C4-2B (cell line): ENCODE measurements at regions not wholly inside any gene's neighbourhood (a gene's known extent, or its start where the extent isn't known, plus 50 kb on each side); places are given as distances from the start of the nearest gene placed in this dataset.

ENCODE experiments used
- H3K27ac ChIP-seq: fragments of 450-650 bp; 2 replicates; pipeline ENCODE4 v1.5.1; 2017
- CTCF ChIP-seq: fragments of 450-650 bp; conservative IDR thresholded peaks from 2 replicates; pipeline ENCODE4 v1.5.1; 2017; ENCODE audit warnings: mild to moderate bottlenecking
- ZFX ChIP-seq: fragments of 450-650 bp; IDR thresholded peaks from 2 replicates; pipeline ENCODE4 v1.6.1; 2017

- TF ChIP-seq ZFX, result no peak
- TF ChIP-seq CTCF, result no peak
- no peak overlapping the region for H3K27ac ChIP-seq
Measured at GRCh38 chr6:21665392-21666200, 72.0 kb downstream of the SOX4 start.

- H3K27ac ChIP-seq, result no peak overlapping the region
Measured at GRCh38 chr6:21666201-21666691, 72.7 kb downstream of the SOX4 start.

GRCh38 chr6:21666853-21667681, 73.5 kb downstream of the SOX4 start:
- TF ChIP-seq CTCF (no peak), ZFX (no peak)
- no peak overlapping the region for H3K27ac ChIP-seq

More at GRCh38 chr6:21666201-21666691, 72.7 kb downstream of the SOX4 start:
- TF ChIP-seq ZFX (no peak), CTCF (no peak)

- H3K27ac ChIP-seq, result no peak overlapping the region
- TF ChIP-seq ZFX (no peak), CTCF (no peak)
Measured at GRCh38 chr6:21668795-21669194, 75.2 kb downstream of the SOX4 start.

- no peak for TF ChIP-seq CTCF
- H3K27ac ChIP-seq, result no peak overlapping the region
Measured at GRCh38 chr6:21676769-21677168, 83.2 kb downstream of the SOX4 start.

GRCh38 chr6:21678990-21679389, 85.4 kb downstream of the SOX4 start:
- H3K27ac ChIP-seq, result no peak overlapping the region
- TF ChIP-seq CTCF (no peak), ZFX (no peak)

GRCh38 chr6:21679761-21680265, 86.3 kb downstream of the SOX4 start:
- TF ChIP-seq CTCF (no peak), ZFX (no peak)
- H3K27ac ChIP-seq, result no peak overlapping the region
